ENCODE measurements at regions not wholly inside any gene's neighbourhood (a gene's known extent, or its start where the extent isn't known, plus 50 kb on each side); places are given as distances from the start of the nearest gene placed in this dataset.

DNA sequence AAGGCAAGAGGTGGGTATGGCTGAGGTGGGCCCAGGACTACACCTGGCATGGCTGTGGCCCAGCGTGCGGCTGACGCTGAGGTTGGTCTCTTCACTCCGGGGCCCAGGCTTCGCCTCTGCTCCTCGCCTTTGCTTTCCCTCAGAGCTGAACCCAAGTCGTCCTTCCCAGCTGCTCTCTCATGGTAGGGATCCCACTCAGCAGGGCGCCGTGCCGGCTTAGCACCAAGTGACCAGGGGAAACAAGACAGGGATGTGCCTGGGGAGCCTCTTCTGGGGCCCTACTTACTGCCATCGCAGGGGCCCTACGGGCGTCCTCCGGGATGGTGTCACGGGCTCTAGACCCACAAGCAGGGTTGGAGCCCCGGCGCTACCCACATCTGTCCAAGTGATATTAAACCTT lies 138.1 kb upstream of the ALKAL2 start:
- no peak for DNase-seq

GRCh38 chr2:425243-425642 lies 137.4 kb upstream of the ALKAL2 start:
- no peak for DNase-seq

DNA sequence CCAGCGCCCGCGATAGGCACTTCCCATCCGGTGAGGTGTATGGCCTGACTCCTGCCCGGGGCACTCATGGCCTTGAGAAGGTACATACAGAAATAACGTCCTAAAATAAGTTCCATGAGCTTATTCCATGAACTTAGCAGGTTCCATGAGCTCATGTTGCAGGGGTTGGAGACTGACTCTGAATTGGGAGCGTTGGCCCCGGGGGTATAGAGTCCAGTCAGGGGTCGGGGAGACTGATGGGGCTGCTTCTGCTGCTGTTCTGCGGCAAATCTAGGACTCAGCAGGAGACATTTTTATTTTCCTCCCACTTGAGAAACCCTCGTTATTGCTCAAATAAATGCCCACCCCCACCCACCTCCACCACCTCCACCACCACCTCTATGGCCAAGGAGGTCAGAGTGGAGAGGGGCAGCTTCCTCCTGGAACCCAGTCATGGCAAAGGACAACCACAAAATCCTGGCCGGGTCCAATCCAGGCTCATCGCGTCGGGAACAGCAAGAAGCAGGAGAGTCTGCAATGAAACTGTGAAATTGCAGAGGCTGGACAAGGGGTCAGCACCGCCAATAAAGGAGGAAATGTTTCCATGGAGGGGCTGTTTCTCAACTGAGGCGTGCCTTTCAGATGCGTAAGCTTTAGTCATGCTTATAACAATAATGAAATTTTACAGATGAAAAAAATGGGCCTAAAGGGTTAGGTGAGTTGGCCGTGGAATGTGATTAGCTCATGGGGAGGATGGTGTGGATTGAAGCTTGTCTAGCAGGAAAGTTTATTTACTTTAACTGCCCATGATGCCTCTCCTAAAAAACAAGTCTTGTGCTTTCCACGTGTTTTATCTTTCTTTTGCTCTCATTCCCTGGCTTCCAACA lies 136.6 kb upstream of the ALKAL2 start:
- no peak for DNase-seq

GRCh38 chr2:423479-423878 lies 135.6 kb upstream of the ALKAL2 start:
- DNase-seq, result no peak

- DNase-seq, result no peak
Observed at GRCh38 chr2:422676-423435, 135.0 kb upstream of the ALKAL2 start.

- DNase-seq, result no peak
Observed at GRCh38 chr2:421406-421805, 133.5 kb upstream of the ALKAL2 start.

- peak; percentile 29 for DNase-seq
Observed at GRCh38 chr2:419687-420317, 131.9 kb upstream of the ALKAL2 start.

- DNase-seq, result no peak
Observed at GRCh38 chr2:417662-418061, 129.8 kb upstream of the ALKAL2 start.

DNA sequence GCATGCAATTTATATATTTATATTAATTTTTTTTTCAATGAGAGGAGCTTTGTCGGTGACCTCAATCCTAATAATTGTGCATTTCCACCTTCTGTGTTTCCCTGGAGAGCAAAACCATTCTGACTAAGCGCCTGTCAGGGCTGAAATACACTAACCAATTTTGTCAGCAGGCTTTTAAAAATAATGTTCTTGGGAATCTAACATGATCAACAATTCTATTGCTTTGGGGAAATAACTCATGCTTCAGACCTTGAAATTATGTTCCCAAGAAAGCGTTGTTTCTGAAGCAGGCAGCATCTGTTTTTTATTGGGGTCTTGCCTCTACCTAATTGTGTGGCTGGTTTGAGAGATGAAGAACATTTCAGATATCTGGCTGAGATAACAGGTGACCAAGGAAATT lies 129.1 kb upstream of the ALKAL2 start:
- DNase-seq, result no peak

GRCh38 chr2:415986-416610 lies 128.2 kb upstream of the ALKAL2 start:
- DNase-seq, result no peak

GRCh38 chr2:409523-409922 lies 121.6 kb upstream of the ALKAL2 start:
- DNase-seq, result no peak

- DNase-seq, result no peak
Observed at GRCh38 chr2:407630-408029, 119.7 kb upstream of the ALKAL2 start.

DNA sequence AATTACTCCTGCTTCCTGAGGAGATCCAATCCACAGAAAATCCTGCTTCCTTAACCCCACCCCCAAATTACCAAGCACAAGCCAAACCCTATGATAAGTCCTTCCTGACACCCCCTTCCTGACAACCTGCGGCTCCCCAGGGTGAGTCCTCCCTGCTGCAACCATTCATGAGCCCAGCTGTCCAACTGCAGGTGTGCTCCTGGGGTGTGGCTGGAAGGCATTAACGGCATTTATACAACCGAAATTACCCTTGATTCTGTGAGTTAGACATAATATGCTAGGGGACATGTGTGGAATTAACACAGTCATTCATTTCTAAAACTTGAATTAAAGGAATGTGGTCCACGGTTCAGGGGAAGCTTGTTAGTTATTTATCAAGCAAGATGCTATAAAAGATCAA lies 119.0 kb upstream of the ALKAL2 start:
- no peak for DNase-seq

- DNase-seq, result no peak
Observed at GRCh38 chr2:406231-406630, 118.3 kb upstream of the ALKAL2 start.

- DNase-seq, result no peak
Observed at GRCh38 chr2:404581-404980, 116.7 kb upstream of the ALKAL2 start.

- no peak for DNase-seq
Observed at GRCh38 chr2:403682-404081, 115.8 kb upstream of the ALKAL2 start.

GRCh38 chr2:402721-403120 lies 114.8 kb upstream of the ALKAL2 start:
- DNase-seq, result no peak

GRCh38 chr2:402206-402605 lies 114.3 kb upstream of the ALKAL2 start:
- DNase-seq, result no peak

- no peak for DNase-seq
Observed at GRCh38 chr2:401019-401679, 113.3 kb upstream of the ALKAL2 start.

GRCh38 chr2:397926-398325 lies 110.0 kb upstream of the ALKAL2 start:
- no peak for DNase-seq

DNA sequence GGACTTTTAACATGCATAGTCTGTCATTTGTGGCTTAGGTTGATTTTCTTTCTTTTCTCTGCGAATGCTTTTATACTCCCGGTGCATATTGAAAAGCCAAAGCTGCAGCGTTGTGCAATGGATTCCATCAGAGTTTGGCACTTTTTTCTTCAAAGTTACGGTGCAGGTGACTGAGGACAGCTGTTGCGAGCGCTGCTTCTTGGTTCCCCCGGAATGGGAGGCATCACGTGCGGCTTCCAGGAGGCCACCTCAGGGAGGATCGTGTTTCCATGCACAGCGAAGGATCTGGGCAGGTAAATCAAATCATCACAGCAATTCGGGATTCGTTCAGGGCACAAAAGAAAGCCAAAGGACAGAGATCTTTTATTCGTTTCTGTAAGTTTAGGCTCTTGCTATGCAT lies 109.6 kb upstream of the ALKAL2 start:
- DNase-seq, result no peak

- no peak for DNase-seq
Observed at GRCh38 chr2:396903-397302, 109.0 kb upstream of the ALKAL2 start.
